GM18867 (cell line): ENCODE measurements at regions not wholly inside any gene's neighbourhood (a gene's known extent, or its start where the extent isn't known, plus 50 kb on each side); places are given as distances from the start of the nearest gene placed in this dataset.

Source experiments
- ATAC-seq: cut with Tn5 transposase; IDR thresholded peaks from one replicate; pipeline ENCODE4 v1.9.1; 2021; ENCODE audit warnings: mild to moderate bottlenecking, moderate library complexity; ENCODE audit not compliant: unreplicated experiment

GRCh38 chr2:152890736-152891135, 172.3 kb downstream of the ARL6IP6 start:
- no peak for ATAC-seq

GRCh38 chr2:152883951-152884487, 165.6 kb downstream of the ARL6IP6 start:
- ATAC-seq = no peak

- ATAC-seq = no peak
Measured at GRCh38 chr2:152881527-152881926, 163.1 kb downstream of the ARL6IP6 start.

- no peak for ATAC-seq
Measured at GRCh38 chr2:152879275-152879674, 160.9 kb downstream of the ARL6IP6 start.

- no peak for ATAC-seq
Measured at GRCh38 chr2:152875701-152876695, 157.6 kb downstream of the ARL6IP6 start.

GRCh38 chr2:152874955-152875354, 156.5 kb downstream of the ARL6IP6 start:
- ATAC-seq = no peak

- ATAC-seq = no peak
Measured at GRCh38 chr2:152870239-152870638, 151.8 kb downstream of the ARL6IP6 start.

GRCh38 chr2:152867397-152867796, 149.0 kb downstream of the ARL6IP6 start:
- ATAC-seq = no peak

- no peak for ATAC-seq
Measured at GRCh38 chr2:152864601-152865149, 146.3 kb downstream of the ARL6IP6 start.

GRCh38 chr2:152863826-152864225, 145.4 kb downstream of the ARL6IP6 start:
- ATAC-seq = no peak

GRCh38 chr2:152861349-152861942, 143.0 kb downstream of the ARL6IP6 start:
- ATAC-seq = peak; percentile 65

- ATAC-seq = no peak
Measured at GRCh38 chr2:152858594-152859265, 140.3 kb downstream of the ARL6IP6 start.

GRCh38 chr2:152846697-152847470, 128.5 kb downstream of the ARL6IP6 start:
- no peak for ATAC-seq

- no peak for ATAC-seq
Measured at GRCh38 chr2:152835674-152836073, 117.3 kb downstream of the ARL6IP6 start.

GRCh38 chr2:152827944-152828343, 109.5 kb downstream of the ARL6IP6 start:
- ATAC-seq = no peak

GRCh38 chr2:152826581-152827279, 108.3 kb downstream of the ARL6IP6 start:
- no peak for ATAC-seq

GRCh38 chr2:152825834-152826233, 107.4 kb downstream of the ARL6IP6 start:
- no peak for ATAC-seq

GRCh38 chr2:152823905-152824304, 105.5 kb downstream of the ARL6IP6 start:
- no peak for ATAC-seq

- no peak for ATAC-seq
Measured at GRCh38 chr2:152822676-152823075, 104.3 kb downstream of the ARL6IP6 start.

- no peak for ATAC-seq
Measured at GRCh38 chr2:152820048-152820447, 101.6 kb downstream of the ARL6IP6 start.
